Astrocyte of the spinal cord (primary cell): ENCODE measurements at regions not wholly inside any gene's neighbourhood (a gene's known extent, or its start where the extent isn't known, plus 50 kb on each side); places are given as distances from the start of the nearest gene placed in this dataset.
"Not testable (repeated sequence)": the region's sequence is repeated elsewhere in the genome, so short reads cannot be mapped to it uniquely, and the experiment has no call there.

ENCODE experiments used
- DNase-seq: peaks from one replicate; pipeline ENCODE4 v3.0.0; 2011; ENCODE audit warnings: low read depth, low spot score
- H3K4me3 ChIP-seq: 2 replicates; pipeline ENCODE4 v1.5.1; 2011; ENCODE audit warnings: low read depth, mild to moderate bottlenecking, low read length, moderate library complexity
- in situ Hi-C: cut with HindIII; loops from 2 replicates; pipeline ENCODE4 v1.10.0; 2017; ENCODE audit warnings: low sequenced_read_pairs
- TF ChIP-seq, protein P1 (sequence below): IDR thresholded peaks from 2 replicates; pipeline ENCODE4 v1.5.1; 2012; ENCODE audit warnings: low read depth, mild to moderate bottlenecking, low read length, inconsistent platforms

DNA sequence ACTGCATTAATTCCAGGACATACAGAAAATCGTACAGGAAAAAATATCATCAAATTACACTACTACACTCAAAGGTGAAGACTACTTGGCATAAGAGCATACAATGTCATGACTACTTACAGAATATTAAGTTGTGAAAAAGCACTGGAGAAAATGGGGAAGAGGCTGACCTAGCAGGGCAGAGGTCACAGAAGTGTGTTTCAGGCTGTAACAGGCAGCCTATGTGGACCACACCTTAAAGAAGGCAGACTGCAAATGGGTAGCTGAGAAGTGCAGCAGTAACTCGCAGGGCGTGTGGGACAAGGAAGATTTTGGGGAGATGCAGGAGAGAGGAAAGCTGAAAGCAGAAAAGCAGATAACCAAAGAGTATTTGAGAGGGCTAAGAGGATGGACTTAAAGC, 167.0 kb upstream of the PIK3R1 start:
- in situ Hi-C loops, result no loop called here
- TF ChIP-seq, protein P1, sequence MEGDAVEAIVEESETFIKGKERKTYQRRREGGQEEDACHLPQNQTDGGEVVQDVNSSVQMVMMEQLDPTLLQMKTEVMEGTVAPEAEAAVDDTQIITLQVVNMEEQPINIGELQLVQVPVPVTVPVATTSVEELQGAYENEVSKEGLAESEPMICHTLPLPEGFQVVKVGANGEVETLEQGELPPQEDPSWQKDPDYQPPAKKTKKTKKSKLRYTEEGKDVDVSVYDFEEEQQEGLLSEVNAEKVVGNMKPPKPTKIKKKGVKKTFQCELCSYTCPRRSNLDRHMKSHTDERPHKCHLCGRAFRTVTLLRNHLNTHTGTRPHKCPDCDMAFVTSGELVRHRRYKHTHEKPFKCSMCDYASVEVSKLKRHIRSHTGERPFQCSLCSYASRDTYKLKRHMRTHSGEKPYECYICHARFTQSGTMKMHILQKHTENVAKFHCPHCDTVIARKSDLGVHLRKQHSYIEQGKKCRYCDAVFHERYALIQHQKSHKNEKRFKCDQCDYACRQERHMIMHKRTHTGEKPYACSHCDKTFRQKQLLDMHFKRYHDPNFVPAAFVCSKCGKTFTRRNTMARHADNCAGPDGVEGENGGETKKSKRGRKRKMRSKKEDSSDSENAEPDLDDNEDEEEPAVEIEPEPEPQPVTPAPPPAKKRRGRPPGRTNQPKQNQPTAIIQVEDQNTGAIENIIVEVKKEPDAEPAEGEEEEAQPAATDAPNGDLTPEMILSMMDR, result no peak
- no peak overlapping the region for H3K4me3 ChIP-seq
- no peak for DNase-seq

DNA sequence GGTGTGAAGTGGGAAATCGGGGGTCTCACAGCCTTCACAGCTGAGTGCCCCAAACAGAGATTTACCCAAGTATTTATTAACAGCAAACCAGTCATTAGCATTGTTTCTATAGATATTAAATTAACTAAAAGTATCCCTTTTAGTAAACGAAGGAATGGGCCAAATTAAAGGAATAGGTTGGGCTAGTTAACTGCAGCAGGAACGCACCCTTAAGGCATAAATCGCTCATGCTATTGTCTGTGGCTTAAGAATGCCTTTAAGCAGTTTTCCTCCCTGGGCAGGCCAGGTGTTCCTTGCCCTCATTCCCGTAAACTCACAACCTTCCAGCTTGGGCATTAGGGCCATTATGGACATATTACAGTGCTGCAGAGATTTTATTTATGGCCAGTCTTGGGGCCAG, 167.5 kb upstream of the PIK3R1 start:
- DNase-seq, H3K4me3 ChIP-seq, in situ Hi-C loops: not testable (repeated sequence)

DNA sequence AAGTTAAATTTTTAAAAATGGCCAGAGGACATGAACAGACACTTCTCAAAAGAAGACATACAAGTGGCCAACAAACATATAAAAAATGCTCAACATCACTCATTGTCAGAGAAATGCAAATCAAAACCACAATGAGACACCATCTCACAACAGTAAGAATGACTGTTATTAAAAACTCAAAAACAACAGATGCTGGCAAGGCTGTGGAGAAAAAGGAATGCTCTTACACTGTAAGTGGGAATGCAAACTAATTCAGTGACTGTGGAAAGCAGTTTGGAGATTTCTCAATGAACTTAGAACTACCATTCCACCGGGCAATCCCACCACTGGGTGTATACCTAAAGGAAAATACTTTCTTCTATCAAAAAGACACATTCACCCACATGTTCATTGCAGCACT, 168.5 kb upstream of the PIK3R1 start:
- DNase-seq, result peak; percentile 69
- TF ChIP-seq, protein P1, result no peak
- no peak overlapping the region for H3K4me3 ChIP-seq
- in situ Hi-C loops, result no loop called here

DNA sequence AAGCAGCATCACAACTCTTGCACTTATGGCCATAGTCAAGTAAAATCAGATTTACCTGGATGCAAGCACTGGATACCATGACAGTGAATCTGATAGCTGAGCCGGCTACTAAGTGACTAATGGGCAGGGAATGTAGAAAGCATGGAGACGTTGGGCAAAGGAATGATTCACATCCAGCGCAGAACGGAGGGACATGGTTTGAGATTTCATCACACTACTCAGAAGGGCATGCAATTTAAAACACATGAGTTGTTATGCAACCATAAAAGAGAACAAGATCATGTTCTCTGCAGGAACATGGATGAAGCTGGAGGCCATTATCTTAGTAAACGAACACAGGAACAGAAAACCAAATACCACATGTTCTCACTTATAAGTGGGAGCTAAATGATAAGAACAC, 169.1 kb upstream of the PIK3R1 start:
- in situ Hi-C loops, result no loop called here
- TF ChIP-seq, protein P1, result no peak

DNA sequence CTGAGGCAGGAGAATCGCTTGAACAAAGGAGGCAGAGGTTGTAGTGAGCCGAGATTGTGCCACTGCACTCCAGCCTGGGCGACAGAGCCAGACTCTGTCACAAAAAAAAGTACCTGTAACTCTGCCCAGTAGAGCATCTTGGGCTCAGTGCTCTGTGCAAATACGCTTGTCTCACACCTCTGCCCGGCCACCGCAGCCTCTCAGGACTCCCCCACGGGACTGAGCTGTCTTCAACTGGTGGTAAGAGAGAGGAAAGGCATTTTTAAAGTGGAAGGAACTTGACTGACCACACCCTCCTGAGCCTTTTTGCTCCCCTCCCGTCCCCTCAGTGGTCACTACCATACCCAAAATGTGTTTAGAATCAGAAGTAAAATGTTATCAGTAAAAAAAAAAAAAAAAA, 174.3 kb upstream of the PIK3R1 start:
- TF ChIP-seq, protein P1, result no peak
- no peak overlapping the region for H3K4me3 ChIP-seq
- in situ Hi-C loops, result no loop called here
- DNase-seq, result no peak

More for the DNA sequence above, 169.1 kb upstream of the PIK3R1 start:
- DNase-seq, result peak; percentile 96
- no peak overlapping the region for H3K4me3 ChIP-seq

DNA sequence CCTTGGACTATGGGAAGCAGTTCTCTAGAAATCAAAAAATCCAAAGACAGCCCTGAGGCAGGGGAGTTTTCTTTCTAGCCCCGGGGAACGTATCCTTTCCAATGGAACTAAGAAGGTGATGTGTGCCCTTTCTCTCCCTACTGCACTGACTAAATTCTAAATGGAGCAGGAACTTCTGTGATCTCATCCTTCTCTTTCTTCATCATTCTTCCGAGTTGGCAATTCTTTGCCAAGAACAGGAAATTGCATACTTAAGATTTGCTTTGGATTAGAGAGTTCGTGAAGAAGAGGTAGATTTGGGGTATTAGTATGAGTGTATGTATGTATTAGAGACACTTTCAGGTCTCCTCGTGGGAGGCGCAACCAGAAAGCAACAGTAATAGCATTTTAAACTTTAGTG, 178.0 kb upstream of the PIK3R1 start:
- TF ChIP-seq, protein P1, result no peak
- in situ Hi-C loops, result no loop called here
- DNase-seq, result no peak
- H3K4me3 ChIP-seq, result no peak overlapping the region

DNA sequence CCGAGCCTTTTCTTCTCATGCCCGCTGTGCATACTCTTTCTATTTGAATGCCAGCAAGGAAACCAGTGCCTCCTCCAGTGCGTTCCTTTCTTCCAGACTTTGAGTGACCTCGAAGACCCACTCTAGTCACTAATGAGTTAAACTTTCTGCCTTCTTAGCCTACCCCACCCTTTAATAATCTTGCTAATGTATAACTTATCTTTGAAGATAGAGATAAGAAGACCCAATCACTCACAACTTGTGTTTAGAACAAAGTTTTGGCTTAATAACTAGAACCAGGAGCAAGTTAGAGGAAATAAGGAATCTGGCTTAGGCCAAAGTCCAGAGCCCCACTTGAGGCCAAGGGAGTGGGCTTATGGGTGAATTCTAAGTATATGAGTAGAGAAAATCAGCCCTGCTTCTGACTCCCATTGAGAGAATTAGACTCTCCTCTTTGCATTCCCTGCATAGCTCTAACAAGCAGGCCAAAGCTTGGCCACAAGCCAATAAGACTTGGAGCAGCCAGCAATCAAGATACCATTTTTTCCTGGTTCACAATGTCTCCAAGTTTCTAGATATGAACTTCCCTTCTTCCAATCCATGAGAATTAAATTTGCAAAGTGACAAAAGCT, 181.5 kb upstream of the PIK3R1 start:
- in situ Hi-C loops, result no loop called here
- DNase-seq, result peak; percentile 56
- H3K4me3 ChIP-seq, result no peak overlapping the region
- TF ChIP-seq, protein P1, result no peak
